Lower leg skin (tissue), 4 donors: ENCODE measurements at regions not wholly inside any gene's neighbourhood (a gene's known extent, or its start where the extent isn't known, plus 50 kb on each side); places are given as distances from the start of the nearest gene placed in this dataset.
A peak's percentile ranks its signal among the peaks of the same experiment; 100 is the strongest.

Experiments
- DNase-seq, 2 donors: peaks; one replicate each; pipeline ENCODE4 v3.0.0-alpha.2; 2019; ENCODE audit warnings: low spot score in 2 of 2
- H3K4me3 ChIP-seq: fragments of 200-600 bp; sonication (generic); 2 replicates; pipeline ENCODE4 v1.5.1; 2017; ENCODE audit warnings: mild to moderate bottlenecking, low read depth; ENCODE audit not compliant: poor library complexity, severe bottlenecking
- CTCF ChIP-seq, 3 donors: fragments of 450-650 bp; IDR thresholded peaks; one replicate each; pipeline ENCODE4 v1.5.1; 2016; ENCODE audit warnings: antibody characterized with exemption in 3 of 3, mild to moderate bottlenecking in 3 of 3, moderate library complexity in 2 of 3
- POLR2A ChIP-seq, 2 donors: fragments of 450-650 bp; IDR thresholded peaks; one replicate each; pipeline ENCODE4 v1.6.1; 2016 to 2017; ENCODE audit warnings: antibody characterized with exemption in 2 of 2, mild to moderate bottlenecking in 1 of 2, moderate library complexity in 1 of 2
- WGBS, 2 donors: methylation state at CpG; one replicate each; pipeline ENCODE4 v1.1.5; 2018; 5-methylcytosine and 5-hydroxymethylcytosine counted together
- intact Hi-C: fragments of 100-400 bp; cut with DNase I; formaldehyde crosslinking; loops from one replicate; pipeline ENCODE4 v1.15.0; 2023; ENCODE audit warnings: low total_unique reads

- intact Hi-C loops: loop anchor here (10.0 kb wide), 1 partner anchor 447 kb away; no protein-coding TSS in a partner anchor
- WGBS, 2 donors: 71 to 75% methylated on average over 14 to 16 of the region's 17 CpGs
- TF ChIP-seq CTCF (IDR thresholded peaks at IDR 0.05) (no peak), POLR2A (IDR thresholded peaks at IDR 0.05) (no peak)
- DNase-seq: no peak
- no peak overlapping the region for H3K4me3 ChIP-seq
Measured at GRCh38 chr6:169837529-169838250, 86.3 kb downstream of the ERMARD start.

GRCh38 chr6:169833258-169833794 lies 81.9 kb downstream of the ERMARD start:
- WGBS, 2 donors: 89 to 90% methylated on average over 7 of the region's 7 CpGs
- intact Hi-C loops: loop anchor here (5.0 to 10.0 kb wide), 3 partner anchors 451 to 699 kb away; no protein-coding TSS in a partner anchor
- no peak for DNase-seq
- TF ChIP-seq CTCF (IDR thresholded peaks at IDR 0.05) (no peak), POLR2A (IDR thresholded peaks at IDR 0.05) (no peak)
- H3K4me3 ChIP-seq: no peak overlapping the region

DNA sequence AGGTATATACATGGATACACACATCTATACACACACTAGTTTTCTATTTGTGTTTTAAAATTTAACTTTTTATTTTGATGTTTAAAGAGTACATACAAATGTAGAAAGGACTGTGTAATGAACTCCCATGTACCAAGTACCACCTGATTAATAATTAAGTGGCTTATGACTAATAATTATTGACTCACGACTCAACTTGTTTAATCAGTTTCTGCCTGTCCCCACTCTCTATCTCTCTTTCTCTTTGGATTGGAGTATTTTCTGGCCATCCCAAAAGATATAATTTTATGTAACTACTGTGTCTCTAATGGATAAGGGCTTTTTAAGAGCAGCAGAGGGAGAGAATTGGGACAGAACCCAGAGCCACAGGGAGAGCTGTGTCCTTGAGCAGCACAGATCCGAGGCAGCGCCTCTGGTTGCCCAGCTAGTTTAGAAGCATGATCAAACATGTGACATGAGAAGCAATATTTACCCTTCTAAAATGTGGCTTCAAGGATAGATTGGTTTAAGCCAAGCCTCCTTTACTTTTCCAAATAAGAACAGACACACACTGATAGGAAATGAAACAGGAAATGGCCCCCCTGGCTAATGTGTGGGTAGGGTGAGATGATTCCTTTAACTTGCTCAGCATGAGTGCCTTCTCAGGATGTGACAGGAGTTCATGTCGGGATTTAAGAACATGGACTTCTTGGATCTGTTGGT lies 81.0 kb downstream of the ERMARD start:
- TF ChIP-seq CTCF (IDR thresholded peaks at IDR 0.05) (no peak), POLR2A (IDR thresholded peaks at IDR 0.05) (no peak)
- WGBS, 2 donors: 39 to 45% methylated on average over 4 of the region's 4 CpGs
- H3K4me3 ChIP-seq: no peak overlapping the region
- intact Hi-C loops: loop anchor here (5.0 to 10.0 kb wide), 3 partner anchors 452 to 700 kb away; no protein-coding TSS in a partner anchor
- DNase-seq: no peak

DNA sequence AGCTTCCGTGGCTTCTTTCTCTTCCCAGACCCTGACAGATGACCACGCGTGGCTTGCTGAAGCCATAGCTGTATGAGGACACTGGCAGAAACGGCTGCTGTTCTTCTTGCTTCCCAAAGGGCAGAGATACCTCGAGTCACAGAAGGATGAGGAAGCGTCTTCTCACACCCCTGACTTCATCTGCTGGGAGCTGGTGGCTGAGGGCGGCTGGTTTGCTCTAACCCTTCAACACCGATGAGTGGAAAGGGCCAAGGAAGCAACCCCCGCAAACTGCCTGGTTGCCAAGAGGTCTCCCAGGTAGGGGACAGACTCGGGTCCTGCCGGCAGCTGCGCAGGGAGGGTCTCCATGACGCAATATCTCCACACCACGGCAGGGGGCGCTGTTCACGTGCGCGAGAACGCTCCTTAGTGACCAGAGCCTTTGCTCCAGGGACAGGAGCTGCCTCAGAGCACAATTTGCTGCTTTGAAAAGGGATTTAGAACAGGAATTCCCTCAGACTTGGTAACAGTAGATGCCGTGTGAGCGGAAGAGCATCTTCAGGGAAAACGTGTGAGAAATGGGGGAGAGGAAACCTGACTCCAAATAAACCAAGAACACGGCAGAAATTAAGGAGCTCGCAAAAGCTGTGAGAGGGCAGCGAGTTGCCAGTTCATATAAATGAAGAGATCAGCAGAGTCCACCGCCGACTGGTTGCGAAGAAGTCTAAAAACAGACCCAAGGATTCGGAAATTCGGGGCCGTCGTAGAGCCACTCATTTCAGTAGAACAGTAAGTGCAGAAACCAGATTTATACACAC lies 80.2 kb downstream of the ERMARD start:
- DNase-seq: peak; percentile 58 to 95
- H3K4me3 ChIP-seq: no peak overlapping the region
- intact Hi-C loops: loop anchor here (5.0 to 10.0 kb wide), 3 partner anchors 453 to 701 kb away; no protein-coding TSS in a partner anchor
- no peak for TF ChIP-seq POLR2A (IDR thresholded peaks at IDR 0.05)
- TF ChIP-seq CTCF (IDR thresholded peaks at IDR 0.05): peak in 1 of 3 donors; percentile 60
- 28 to 32% methylated on average over 32 of the region's 32 CpGs for WGBS, 2 donors
